NCI-H2227 (cell line): ENCODE measurements at regions not wholly inside any gene's neighbourhood (a gene's known extent, or its start where the extent isn't known, plus 50 kb on each side); places are given as distances from the start of the nearest gene placed in this dataset.

Experiments used
- DNase-seq: peaks from one replicate; lab custom pipeline; 2025; ENCODE audit not compliant: unreplicated experiment; lab: John Stamatoyannopoulos, UW

DNA sequence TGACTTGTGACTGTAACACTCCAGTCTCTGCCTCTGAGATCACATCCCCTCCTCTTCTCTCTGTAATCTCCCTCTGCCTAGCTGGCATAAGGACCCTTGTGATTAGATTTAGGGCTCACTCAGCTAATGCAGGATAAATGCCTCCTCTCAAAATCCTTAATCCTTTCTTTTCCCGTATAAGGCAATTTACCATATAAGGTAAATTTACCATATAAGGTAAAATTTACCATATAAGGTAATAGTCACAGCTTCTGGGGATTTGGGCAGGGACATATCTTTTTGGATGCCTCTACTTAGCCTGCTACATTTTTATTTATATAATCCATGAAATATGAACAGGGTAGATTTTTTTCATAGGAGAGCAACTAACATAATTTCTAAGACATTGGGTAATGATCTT is 318.0 kb upstream of the PUM3 start:
- DNase-seq: no peak

DNA sequence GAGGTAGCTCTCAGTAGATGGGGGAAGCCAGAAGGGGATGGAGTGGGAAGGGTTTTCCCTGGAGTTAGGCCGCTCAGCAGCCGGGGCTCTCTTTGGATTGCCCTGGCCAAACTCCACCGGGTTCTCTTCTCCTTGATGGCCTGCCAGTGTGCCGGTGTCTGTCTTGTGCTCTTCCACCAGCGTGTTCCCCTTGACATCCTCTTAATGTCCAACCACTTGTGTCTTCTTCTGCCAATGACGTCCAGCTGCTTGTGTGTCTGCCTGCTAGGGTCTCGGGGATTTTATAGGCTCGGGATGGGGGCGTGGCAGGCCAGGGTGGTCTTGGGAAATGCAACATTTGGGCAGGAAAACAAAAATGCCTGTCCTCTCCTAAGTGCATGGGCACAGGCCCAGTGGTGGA is 313.1 kb upstream of the PUM3 start:
- no peak for DNase-seq

DNA sequence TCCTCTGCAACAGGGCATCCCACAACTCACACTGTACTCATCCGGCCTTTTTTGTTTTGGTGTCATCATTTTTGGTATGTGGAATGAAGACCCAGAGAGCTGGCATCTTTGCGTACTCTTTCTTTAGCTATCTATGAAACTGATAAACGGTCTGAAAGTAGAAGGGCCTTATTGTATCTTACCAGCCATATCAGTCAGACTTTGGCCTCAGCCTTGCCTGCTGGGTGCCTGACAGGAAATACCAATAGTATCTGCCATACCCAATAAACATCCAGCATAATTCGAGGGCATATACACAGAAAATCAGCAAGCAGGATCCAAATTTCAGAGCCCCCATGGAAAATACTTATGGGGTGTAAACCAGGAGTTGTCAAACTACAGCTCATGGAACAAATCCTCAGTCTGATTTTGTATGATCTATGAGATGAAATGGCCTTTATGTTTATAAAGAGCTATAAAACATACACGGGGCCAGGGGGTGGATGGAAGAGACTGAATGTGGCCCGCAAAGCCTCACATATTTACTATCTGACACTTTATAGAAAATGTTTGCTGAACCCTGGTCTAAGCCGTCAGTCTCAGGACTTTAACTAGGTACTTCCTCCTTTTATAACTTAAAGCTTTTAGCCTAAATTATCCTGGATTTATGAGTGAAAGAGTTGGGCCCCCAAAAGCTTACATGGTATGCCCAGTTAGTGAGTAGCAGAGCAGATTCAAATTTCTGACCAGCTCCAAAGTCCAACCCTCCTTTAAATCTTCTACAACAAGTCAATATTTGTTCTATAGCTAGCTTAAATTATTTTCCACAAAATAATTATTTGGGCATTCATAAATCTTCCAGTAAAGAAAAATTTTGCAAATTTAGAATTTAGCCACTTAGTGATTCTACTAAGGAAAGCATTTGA is 308.0 kb upstream of the PUM3 start:
- DNase-seq: no peak

DNA sequence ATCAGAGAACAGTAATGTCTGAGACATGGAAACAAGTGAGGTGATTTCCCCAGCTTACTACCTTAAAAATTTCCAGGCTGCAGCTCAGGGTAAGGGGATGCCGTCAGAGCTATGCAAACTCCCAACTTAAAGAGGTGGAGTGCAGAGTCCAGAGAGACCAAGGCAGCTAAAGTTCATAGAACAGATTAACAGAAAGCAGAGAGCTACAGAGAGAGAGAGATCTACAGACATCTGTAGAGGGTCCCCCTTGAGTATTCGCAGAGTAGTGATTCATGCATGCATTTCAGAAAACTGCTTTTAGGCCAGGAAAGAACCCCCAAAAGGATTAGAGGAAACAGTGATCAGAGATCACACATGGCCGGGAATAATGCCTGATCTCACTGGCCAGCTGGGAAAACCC is 306.2 kb upstream of the PUM3 start:
- DNase-seq: no peak

DNA sequence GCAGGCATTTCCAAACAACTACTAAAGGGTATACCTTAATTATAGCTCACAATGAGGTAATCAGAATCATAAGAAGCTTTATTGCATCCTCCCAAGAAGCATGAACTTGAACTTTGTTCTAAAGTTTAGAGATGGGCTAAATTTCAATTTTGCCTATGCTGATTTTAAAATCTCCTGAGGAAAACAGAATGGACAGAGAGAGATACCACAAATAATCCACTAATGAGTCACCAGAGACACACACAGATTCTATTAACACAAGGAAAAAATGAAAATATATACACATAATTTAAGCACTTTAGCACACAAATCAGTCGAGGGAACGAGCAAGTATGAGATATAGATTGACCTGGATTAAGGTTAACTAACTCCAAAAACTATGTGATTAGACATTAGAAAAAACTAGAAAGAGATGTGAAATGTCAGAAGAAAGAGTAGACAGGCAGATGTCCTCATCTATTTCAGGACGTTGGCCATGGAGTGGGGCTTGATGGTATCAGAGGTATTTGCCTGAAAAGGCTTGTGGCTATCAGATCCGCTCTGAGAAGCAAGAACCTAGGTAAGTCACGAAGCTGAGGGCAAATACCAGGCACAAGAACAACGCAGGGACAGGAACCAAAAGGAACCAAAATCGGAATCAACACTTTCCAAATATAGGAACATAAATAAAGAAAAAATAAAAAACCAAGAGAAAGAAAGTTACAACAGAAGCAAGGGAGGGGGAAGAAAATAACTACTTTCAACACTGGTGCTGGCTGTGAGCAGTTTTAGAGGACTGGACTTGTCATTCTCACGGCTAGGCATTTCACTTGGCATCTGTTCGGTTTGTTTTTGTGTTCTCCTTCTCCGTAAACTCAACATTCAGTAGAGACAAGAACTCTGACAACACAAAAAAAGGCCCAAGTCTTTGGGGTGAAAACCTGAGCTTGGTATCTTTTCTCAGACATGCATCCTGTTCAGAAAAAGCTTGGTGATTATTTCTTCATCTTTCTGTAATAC is 294.6 kb upstream of the PUM3 start:
- no peak for DNase-seq

DNA sequence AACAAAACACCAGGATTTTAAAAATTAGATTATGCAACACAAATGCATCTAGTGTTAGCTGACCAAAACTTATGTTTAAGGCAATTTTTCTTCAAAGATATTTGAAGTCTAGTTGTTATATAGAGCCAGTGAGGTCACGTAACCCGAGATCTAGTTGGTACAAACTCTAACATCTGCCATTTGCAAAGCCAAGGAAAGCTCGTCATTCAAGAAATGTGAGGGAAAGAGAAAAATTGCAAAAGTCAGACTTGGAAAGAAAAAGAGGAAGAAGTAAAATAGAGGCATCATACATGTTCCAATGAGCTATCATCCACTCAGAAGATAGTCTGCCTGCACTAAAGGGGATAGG is 293.4 kb upstream of the PUM3 start:
- DNase-seq: no peak

DNA sequence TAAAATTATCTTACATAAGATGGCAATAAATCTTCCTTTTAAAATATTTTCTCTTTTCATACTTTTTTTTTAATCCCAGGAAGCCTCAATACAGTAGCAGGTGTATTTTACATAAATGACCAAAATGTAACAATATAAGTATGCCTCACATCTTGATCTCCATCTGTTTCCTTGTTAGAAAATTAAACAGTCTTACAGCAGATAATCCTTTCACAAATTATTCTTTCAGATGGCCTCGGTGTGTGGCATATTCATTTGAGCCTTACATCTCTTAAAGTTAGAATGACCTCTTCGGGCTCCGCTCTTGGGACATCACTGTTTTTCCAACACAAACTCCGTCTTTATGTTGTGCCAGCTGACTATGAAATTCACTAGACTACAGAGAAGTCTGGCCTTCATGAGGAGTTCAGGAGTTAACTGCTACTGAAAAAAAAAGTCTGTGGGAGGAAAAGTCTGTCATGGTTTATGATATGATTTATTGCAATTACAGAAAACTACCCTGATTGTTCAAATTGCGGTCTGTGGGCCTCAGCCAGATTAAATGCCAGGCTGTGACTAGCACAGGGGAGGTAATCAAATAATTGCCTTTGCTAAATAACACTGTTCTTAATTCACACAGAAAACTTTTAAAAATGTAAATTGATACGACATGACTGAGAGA is 292.9 kb upstream of the PUM3 start:
- peak; percentile 11 for DNase-seq

DNA sequence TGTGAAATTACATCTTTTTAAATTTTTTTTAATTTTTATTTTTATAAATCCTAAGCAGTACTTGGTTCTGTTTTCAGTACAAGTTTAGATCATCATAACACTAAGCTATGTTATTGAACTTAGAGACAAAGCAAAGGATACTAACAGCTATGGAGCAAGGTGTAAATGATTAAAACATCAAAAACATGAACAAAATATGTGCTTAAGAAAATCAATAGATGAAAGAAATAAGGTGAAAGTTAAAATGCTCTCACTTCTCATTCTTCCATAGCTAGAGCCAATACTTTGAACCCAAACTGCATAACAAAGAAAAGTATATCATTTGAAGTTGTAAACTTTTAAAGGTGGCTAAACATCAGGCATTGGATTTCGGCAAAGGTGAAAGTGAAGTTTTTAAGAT is 292.3 kb upstream of the PUM3 start:
- no peak for DNase-seq

DNA sequence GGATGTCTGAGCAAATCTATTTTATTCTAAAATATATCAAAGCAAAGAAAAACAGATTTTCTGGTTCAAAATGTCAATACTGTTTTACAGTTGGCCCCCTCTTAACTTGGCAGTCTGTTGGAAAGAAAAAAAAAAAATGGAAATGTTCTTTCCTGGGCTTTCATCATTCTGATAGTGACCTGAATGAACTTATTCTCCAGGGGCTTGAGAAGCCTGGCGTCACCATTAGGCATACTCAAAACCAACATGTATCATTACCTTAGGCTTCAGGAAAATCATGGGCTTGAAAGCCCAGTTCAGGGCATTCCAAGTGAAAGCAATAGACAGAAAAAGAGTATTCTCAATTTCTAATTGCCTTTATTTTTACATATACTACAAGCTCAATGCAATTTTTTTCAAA is 283.7 kb upstream of the PUM3 start:
- DNase-seq: no peak

DNA sequence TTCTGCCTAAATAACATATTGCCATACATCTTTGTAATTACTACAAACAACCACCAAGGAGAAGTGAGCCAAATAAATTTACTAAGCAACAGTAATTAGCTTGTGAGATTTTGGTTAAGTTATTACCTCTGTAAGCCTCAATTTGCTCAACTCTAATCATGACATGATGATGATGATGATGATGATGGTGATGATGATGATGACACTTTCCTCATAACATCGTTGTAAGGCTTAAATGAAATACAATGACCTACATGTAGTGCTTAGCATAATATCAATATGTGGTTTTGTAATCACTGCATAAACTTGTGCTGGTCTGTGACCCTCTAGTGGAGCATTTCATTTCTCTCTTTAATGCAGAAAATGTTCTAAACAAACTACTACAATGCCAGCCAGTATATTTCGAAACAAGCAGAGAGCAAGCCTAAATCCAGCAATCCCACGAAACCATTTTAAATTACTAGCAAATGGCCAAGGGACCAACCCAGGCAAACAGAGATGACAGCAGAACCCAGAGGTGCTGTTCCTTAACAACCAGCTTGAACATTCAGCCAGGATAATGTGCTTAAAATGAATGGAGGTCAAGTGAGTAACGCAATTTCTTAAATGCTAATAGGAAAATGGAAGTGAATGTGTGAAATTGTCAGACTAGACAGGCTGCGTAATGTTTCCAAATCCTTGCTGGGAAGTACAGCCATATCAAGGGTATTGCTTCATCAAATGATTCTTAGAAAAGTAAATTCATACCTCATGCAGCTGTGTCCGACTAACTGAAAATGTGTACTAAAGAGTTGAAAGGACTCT is 281.9 kb upstream of the PUM3 start:
- peak; percentile 18 for DNase-seq

DNA sequence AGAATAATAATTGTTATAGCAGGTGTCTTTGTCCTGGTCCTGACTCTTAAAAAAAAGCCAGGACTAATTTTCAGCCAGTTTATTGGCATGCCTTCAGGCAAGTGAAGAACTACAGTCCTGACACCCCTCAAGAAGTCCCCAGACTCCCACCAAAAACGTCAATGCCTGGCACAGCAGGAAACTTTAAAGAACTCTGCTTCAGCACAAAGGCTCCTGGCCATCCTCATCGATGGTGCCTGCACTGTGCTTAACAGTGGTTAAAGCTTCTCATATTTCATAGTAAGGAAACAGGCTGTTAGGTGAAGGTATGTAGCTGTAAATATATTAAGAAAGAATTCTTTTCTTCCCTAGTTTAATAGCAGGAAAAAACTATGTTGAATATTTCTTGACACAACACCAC is 280.1 kb upstream of the PUM3 start:
- DNase-seq: no peak

DNA sequence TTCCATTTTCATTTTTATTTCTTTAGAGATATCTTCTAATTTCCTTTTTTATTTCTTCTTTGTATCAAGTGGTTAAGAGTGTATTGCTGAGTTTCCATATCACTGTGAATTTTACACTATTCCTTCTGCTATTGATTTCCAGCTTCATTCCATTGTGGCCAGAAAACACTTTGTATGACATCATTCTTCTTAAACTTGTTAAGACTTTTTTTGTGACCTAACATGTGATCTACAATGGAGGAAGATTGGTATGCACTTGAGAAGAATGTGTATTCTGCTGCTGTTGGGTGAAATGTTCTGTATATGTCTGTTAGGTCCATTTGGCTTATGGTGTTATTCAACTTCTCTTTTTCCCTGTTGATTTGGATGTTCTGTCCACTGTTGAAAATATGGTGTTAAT is 274.2 kb upstream of the PUM3 start:
- no peak for DNase-seq

DNA sequence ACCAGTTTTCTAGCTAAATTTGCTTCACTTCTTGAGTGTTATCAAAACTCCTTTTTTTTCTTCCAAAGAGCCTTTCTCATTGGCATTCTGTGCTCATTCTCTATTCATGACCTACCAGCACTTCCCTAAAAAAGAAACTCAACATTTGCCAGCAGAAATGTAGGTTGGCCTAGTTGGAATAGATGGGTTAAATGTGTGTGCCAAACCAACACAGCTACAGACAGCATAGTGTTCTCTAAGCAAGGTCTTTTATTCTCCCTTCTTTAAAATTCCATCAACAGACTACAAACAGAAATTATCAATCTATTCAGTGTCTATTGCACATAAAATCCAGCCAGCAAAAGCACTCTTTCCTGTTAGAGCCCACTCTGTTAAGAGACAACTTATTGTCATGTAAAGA is 255.8 kb upstream of the PUM3 start:
- no peak for DNase-seq

DNA sequence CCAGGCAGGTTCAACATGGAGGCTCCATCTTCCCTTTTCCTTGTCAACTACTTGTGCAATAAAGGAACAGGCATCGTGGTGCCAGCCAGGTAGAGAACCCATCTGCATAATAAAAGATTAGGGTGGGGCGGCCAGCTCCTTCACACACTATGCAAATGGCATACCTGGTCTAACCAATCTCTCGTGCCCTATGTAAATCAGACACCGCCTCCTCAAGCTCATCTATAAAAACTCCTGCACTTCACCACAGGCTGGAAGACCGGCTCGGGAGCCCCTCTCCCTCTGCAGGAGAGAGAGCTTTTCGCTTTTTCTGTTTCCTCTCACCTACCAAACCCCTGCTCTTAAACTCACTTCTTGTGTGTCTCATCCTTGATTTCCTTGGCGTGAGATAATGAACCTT is 244.3 kb upstream of the PUM3 start:
- DNase-seq: peak; percentile 81

DNA sequence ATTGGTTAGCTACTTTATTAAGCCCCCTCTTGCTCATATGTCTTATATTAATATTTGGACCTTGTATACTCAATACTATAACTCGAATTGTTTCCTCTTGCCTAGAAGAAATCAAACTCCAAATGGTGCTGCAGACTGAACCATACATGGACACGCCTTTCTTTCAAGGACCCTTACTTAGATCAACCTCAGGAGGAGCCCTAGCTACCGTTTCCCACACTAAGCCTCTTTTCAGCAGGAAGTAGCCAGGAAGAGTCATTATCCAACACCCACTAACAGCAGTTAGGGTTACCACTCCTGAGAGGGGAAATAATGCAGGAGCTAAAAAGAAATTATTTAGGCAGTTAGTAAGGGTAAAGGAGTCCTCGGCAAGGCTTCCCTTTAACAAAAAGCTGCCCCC is 243.8 kb upstream of the PUM3 start:
- peak; percentile 46 for DNase-seq

DNA sequence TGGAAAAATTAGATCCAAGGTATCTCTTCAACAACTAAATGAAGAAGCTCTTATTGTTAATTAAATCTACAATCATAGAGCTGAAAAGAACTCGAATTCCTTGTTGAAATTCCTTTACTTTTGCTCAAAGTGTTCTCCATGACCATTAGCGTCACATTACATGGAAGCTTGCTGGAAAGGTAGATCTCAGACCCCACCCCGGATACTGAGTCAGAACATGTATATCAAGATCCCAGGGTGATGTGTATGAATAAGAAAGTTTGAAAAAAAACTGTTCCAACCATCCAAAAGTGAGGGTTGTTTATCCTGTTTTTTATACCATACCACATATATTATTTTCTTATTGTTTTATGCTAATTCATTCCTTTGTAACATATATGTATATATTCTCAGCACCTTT is 237.1 kb upstream of the PUM3 start:
- no peak for DNase-seq

DNA sequence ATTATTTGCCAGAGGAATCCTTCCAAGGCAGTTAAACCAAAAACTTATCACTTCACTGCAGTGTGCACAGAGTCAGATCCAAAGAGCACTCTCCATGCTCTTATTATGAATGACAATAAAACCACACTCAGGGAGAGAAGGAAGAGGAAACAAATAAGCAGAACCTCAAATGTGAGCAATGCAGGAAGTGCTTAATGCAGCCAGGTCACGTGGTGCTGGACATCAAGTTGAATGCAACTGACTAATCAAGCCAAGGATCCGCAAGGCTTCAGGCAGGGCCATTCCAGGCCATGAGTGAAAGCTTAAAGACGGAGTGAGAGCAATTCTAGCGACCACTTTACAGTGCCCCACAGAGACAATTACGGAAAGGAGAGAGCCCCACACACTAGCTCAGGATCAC is 230.4 kb upstream of the PUM3 start:
- DNase-seq: no peak

DNA sequence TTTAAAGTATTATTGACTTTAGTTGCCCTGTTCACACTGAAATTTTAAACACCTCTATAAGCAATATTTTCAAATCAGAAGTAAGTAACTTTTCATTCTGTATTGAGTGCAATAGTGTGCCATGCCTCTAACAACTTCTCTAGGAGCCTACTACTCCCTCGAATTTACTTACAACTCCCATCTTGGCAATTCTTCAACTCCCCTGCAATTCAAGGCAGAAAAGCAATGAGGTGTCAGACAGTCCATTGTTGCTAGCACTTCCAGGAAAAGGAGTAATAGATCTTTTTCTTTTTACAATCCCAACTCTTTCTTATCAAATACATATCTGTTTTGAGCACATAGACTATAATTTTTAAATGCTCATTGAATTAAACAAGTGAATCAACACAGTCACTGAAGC is 222.7 kb upstream of the PUM3 start:
- no peak for DNase-seq

DNA sequence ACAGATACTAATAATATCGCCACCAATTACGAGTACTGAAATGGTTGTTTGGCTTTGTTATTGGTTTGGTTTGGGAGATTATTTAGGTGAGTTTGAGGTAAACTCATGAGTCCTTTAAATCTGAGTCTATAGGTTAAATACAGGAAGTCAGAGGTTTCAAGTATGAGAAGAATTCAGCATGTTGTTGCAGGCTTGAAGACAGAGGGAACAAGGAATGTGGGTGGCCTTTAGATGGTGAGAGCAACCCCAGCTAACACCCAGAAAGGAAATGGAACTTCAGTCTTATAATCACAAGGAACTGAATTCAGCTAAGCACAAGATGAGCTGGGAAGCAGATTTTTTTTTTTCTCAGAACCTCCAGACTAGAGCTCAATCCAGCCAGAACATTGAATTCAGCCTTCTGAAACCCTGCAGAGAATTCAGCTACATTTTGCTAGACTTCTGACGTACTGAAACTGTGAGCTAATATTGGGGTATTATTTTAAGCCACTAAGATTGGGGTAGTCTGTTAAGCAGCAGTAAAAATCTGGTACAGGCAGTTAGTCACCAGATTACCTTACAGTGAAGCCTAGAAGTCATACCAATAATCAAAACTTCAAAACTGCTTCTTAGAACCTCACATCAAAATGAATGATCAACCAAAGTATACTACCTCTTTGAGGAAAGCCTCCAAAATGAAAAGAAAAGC is 216.0 kb upstream of the PUM3 start:
- no peak for DNase-seq

DNA sequence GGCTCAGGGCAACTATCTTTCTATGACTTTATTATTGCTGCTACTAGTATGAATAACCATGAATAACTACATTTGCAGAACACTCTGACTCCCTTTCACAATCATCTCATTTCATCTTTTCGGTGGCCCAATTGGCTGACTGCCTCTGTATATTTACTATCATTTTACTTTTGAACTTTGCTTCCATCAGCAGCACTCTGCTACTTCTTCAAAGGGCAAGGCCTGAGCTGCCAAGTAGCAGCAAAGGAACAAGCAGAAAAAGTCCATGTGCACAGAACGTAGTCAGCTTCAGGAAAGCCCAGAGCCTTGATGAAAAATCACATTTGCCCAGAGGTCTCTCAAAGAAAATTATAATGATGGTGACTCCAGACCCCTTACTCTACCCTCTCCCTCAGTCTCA is 214.5 kb upstream of the PUM3 start:
- no peak for DNase-seq
